ENCODE measurements at regions not wholly inside any gene's neighbourhood (a gene's known extent, or its start where the extent isn't known, plus 50 kb on each side); places are given as distances from the start of the nearest gene placed in this dataset.

- no peak for TF ChIP-seq CTCF (IDR thresholded peaks at IDR 0.05; ENCODE audit: low read length)
- TF ChIP-seq EZH2 (optimal IDR thresholded peaks at IDR 0.05; ENCODE audit: low read depth, low read length): no peak
- TF ChIP-seq EZH2phosphoT487 (IDR thresholded peaks at IDR 0.05; ENCODE audit: low read length): no peak
These were observed 264.0 kb upstream of the SLITRK3 start for GRCh38 chr3:165459924-165460835.

Measured in MM.1S (cell line).